ENCODE measurements at regions not wholly inside any gene's neighbourhood (a gene's known extent, or its start where the extent isn't known, plus 50 kb on each side); places are given as distances from the start of the nearest gene placed in this dataset.

- Histone ChIP-seq H3K9me3 (ENCODE audit: low read depth) (no peaks in the 10 kb centered on the region), H3K36me3 (no peaks in the 10 kb centered on the region), H3K27ac (no peak overlapping the region), H2AFZ (replicated peaks) (no peak overlapping the region), H3K4me1 (peaks cover 15% of the 10 kb centered on the region), H3K4me3 (no peak overlapping the region), H3K79me2 (ENCODE audit: low read depth) (no peaks in the 10 kb centered on the region), H3K27me3 (no peaks in the 10 kb centered on the region), H3K4me2 (no peak overlapping the region), H3K9ac (no peak overlapping the region), H4K20me1 (ENCODE audit: low read depth) (no peaks in the 10 kb centered on the region), H3F3A (ENCODE audit: low read depth) (peaks cover 9% of the 10 kb centered on the region)
- H3K4me3 Mint-ChIP-seq: no peak overlapping the region
- no peak overlapping the region for H3K27ac Mint-ChIP-seq
- H3K4me1 Mint-ChIP-seq: peaks cover 9% of the 10 kb centered on the region
- no peaks in the 10 kb centered on the region for H3K9me3 Mint-ChIP-seq
- TF ChIP-seq, protein P1, sequence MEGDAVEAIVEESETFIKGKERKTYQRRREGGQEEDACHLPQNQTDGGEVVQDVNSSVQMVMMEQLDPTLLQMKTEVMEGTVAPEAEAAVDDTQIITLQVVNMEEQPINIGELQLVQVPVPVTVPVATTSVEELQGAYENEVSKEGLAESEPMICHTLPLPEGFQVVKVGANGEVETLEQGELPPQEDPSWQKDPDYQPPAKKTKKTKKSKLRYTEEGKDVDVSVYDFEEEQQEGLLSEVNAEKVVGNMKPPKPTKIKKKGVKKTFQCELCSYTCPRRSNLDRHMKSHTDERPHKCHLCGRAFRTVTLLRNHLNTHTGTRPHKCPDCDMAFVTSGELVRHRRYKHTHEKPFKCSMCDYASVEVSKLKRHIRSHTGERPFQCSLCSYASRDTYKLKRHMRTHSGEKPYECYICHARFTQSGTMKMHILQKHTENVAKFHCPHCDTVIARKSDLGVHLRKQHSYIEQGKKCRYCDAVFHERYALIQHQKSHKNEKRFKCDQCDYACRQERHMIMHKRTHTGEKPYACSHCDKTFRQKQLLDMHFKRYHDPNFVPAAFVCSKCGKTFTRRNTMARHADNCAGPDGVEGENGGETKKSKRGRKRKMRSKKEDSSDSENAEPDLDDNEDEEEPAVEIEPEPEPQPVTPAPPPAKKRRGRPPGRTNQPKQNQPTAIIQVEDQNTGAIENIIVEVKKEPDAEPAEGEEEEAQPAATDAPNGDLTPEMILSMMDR (IDR thresholded peaks at IDR 0.05): no peak
- TF ChIP-seq EZH2 (IDR thresholded peaks at IDR 0.05) (no peak), EZH2phosphoT487 (IDR thresholded peaks at IDR 0.05) (no peak)
- no peak for DNase-seq (ENCODE audit: low spot score)
- no peaks in the 10 kb centered on the region for H3K36me3 Mint-ChIP-seq
- H3K27me3 Mint-ChIP-seq (ENCODE audit: insufficient read depth, low read depth): peaks cover 3% of the 10 kb centered on the region
These were observed 1908.4 kb upstream of the PIK3C3 start for GRCh38 chr18:40046596-40046995.

DNA sequence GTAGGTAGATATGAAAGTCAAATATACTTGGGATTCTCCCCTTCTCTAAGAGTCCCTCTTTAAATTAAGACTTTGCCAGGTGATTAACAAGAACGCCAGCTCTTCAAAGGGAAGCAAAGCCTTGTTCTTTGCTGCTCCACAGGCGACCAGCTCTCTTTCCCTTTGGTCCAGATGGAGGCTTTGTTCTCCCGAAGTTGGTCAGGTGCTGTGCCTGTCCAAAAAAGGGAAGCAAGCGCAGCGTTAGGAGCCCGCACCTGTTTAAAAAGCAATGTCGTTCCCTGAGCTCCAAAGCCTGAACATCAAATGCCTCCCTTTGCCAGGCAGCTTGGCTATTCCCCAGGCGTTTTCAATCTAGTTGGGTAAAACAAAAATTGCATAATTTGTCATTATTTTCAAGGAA lies 1913.1 kb upstream of the PIK3C3 start:
- Mint-ChIP-seq H3K27ac (no peak overlapping the region), H3K4me3 (no peak overlapping the region), H3K36me3 (no peaks in the 10 kb centered on the region), H3K4me1 (peaks cover 10% of the 10 kb centered on the region), H3K9me3 (no peaks in the 10 kb centered on the region), H3K27me3 (ENCODE audit: insufficient read depth, low read depth) (no peaks in the 10 kb centered on the region)
- Histone ChIP-seq H4K20me1 (ENCODE audit: low read depth) (no peaks in the 10 kb centered on the region), H3K36me3 (no peaks in the 10 kb centered on the region), H3K9me3 (ENCODE audit: low read depth) (no peaks in the 10 kb centered on the region), H3K79me2 (ENCODE audit: low read depth) (no peaks in the 10 kb centered on the region), H3F3A (ENCODE audit: low read depth) (peaks cover 11% of the 10 kb centered on the region), H3K4me2 (peak overlapping the region; percentile 68), H3K9ac (no peak overlapping the region), H3K27ac (peak overlapping the region; percentile 32), H3K4me3 (peak overlapping the region; percentile 21), H3K4me1 (peaks cover 28% of the 10 kb centered on the region), H2AFZ (replicated peaks) (no peak overlapping the region), H3K27me3 (no peaks in the 10 kb centered on the region)
- peak; percentile 71 for DNase-seq (ENCODE audit: low spot score)
- TF ChIP-seq, protein P1 (IDR thresholded peaks at IDR 0.05): no peak
- TF ChIP-seq EZH2phosphoT487 (IDR thresholded peaks at IDR 0.05): no peak
- TF ChIP-seq EZH2 (IDR thresholded peaks at IDR 0.05): no peak

- Mint-ChIP-seq H3K9me3 (no peaks in the 10 kb centered on the region), H3K36me3 (no peaks in the 10 kb centered on the region), H3K27ac (no peak overlapping the region), H3K4me3 (no peak overlapping the region), H3K27me3 (ENCODE audit: insufficient read depth, low read depth) (no peaks in the 10 kb centered on the region), H3K4me1 (peaks cover 19% of the 10 kb centered on the region)
- TF ChIP-seq EZH2phosphoT487 (IDR thresholded peaks at IDR 0.05) (no peak), EZH2 (IDR thresholded peaks at IDR 0.05) (no peak)
- TF ChIP-seq, protein P1 (IDR thresholded peaks at IDR 0.05): no peak
- H3K4me2 ChIP-seq: no peak overlapping the region
- peaks cover 33% of the 10 kb centered on the region for H3K4me1 ChIP-seq
- no peak for DNase-seq (ENCODE audit: low spot score)
- no peak overlapping the region for H3K4me3 ChIP-seq
- H3K9ac ChIP-seq: no peak overlapping the region
- no peaks in the 10 kb centered on the region for H3K9me3 ChIP-seq (ENCODE audit: low read depth)
- H2AFZ ChIP-seq (replicated peaks): peak overlapping the region; percentile 52
- H3F3A ChIP-seq (ENCODE audit: low read depth): peaks cover 14% of the 10 kb centered on the region
- H3K36me3 ChIP-seq: no peaks in the 10 kb centered on the region
- H3K79me2 ChIP-seq (ENCODE audit: low read depth): no peaks in the 10 kb centered on the region
- no peaks in the 10 kb centered on the region for H4K20me1 ChIP-seq (ENCODE audit: low read depth)
- H3K27ac ChIP-seq: no peak overlapping the region
- H3K27me3 ChIP-seq: no peaks in the 10 kb centered on the region
These were observed 1914.5 kb upstream of the PIK3C3 start for GRCh38 chr18:40040574-40040973.
